Muscle of back (tissue), 3 donors: ENCODE measurements at regions not wholly inside any gene's neighbourhood (a gene's known extent, or its start where the extent isn't known, plus 50 kb on each side); places are given as distances from the start of the nearest gene placed in this dataset.
"Not testable (repeated sequence)": the region's sequence is repeated elsewhere in the genome, so short reads cannot be mapped to it uniquely, and the experiment has no call there.

ENCODE experiments used
- DNase-seq, 3 donors: peaks; one replicate each; pipeline versions ENCODE4 v3.0.0 to v3.0.0-alpha.2; 2013

- no peak for DNase-seq
These were observed 87.1 kb downstream of the HMHB1 start for GRCh38 chr5:143898916-143899591.

GRCh38 chr5:143908959-143909358 lies 97.0 kb downstream of the HMHB1 start:
- no peak for DNase-seq

- peak in 1 of 3 donors; percentile 73 for DNase-seq
These were observed 101.2 kb downstream of the HMHB1 start for GRCh38 chr5:143913008-143913752.

- no peak for DNase-seq
These were observed 102.8 kb downstream of the HMHB1 start for GRCh38 chr5:143914756-143915155.

GRCh38 chr5:143916451-143916850 lies 104.5 kb downstream of the HMHB1 start:
- DNase-seq = no peak

GRCh38 chr5:143918961-143919360 lies 107.0 kb downstream of the HMHB1 start:
- DNase-seq = no peak

GRCh38 chr5:143920772-143921171 lies 108.8 kb downstream of the HMHB1 start:
- no peak for DNase-seq

GRCh38 chr5:143921525-143922311 lies 109.8 kb downstream of the HMHB1 start:
- peak in 2 of 3 donors; percentile 21 to 90 for DNase-seq

GRCh38 chr5:143922718-143923117 lies 110.8 kb downstream of the HMHB1 start:
- DNase-seq = peak in 2 of 3 donors; percentile 37 to 66

GRCh38 chr5:143923634-143924266 lies 111.8 kb downstream of the HMHB1 start:
- DNase-seq = peak in 1 of 3 donors; percentile 35

- DNase-seq = peak in 2 of 3 donors; percentile 14 to 54
These were observed 112.5 kb downstream of the HMHB1 start for GRCh38 chr5:143924311-143924978.

- not testable (repeated sequence) for DNase-seq
These were observed 113.0 kb downstream of the HMHB1 start for GRCh38 chr5:143924979-143925325.

- no peak for DNase-seq
These were observed 117.5 kb downstream of the HMHB1 start for GRCh38 chr5:143929486-143929885.

- DNase-seq = no peak
These were observed 118.6 kb downstream of the HMHB1 start for GRCh38 chr5:143930561-143930960.

- DNase-seq = peak in 2 of 3 donors; percentile 33 to 58
These were observed 119.5 kb downstream of the HMHB1 start for GRCh38 chr5:143931476-143931875.

- no peak for DNase-seq
These were observed 120.0 kb downstream of the HMHB1 start for GRCh38 chr5:143931986-143932385.

GRCh38 chr5:143932584-143932983 lies 120.6 kb downstream of the HMHB1 start:
- no peak for DNase-seq

- DNase-seq = no peak
These were observed 121.5 kb downstream of the HMHB1 start for GRCh38 chr5:143933451-143933850.

- DNase-seq = no peak
These were observed 122.9 kb downstream of the HMHB1 start for GRCh38 chr5:143934821-143935220.

GRCh38 chr5:143938230-143938629 lies 126.3 kb downstream of the HMHB1 start:
- DNase-seq = no peak

- DNase-seq = no peak
These were observed 134.9 kb downstream of the HMHB1 start for GRCh38 chr5:143946837-143947236.

- no peak for DNase-seq
These were observed 135.4 kb downstream of the HMHB1 start for GRCh38 chr5:143947313-143947712.
